ENCODE measurements at regions not wholly inside any gene's neighbourhood (a gene's known extent, or its start where the extent isn't known, plus 50 kb on each side); places are given as distances from the start of the nearest gene placed in this dataset.
A peak's percentile ranks its signal among the peaks of the same experiment; 100 is the strongest.

GRCh38 chr5:8848997-8849594 lies 696.8 kb downstream of the SEMA5A start:
- DNase-seq (ENCODE audit: low spot score), result peak; percentile 74

GRCh38 chr5:8851101-8851500 lies 694.8 kb downstream of the SEMA5A start:
- no peak for DNase-seq (ENCODE audit: low spot score)

GRCh38 chr5:8857051-8857450 lies 688.8 kb downstream of the SEMA5A start:
- DNase-seq (ENCODE audit: low spot score), result no peak

- DNase-seq (ENCODE audit: low spot score), result no peak
These were observed 684.1 kb downstream of the SEMA5A start for GRCh38 chr5:8861764-8862163.

GRCh38 chr5:8864053-8864452 lies 681.8 kb downstream of the SEMA5A start:
- DNase-seq (ENCODE audit: low spot score), result no peak

GRCh38 chr5:8865266-8865665 lies 680.6 kb downstream of the SEMA5A start:
- DNase-seq (ENCODE audit: low spot score), result no peak

- DNase-seq (ENCODE audit: low spot score), result no peak
These were observed 680.0 kb downstream of the SEMA5A start for GRCh38 chr5:8865686-8866374.

- no peak for DNase-seq (ENCODE audit: low spot score)
These were observed 677.6 kb downstream of the SEMA5A start for GRCh38 chr5:8868283-8868682.

- no peak for DNase-seq (ENCODE audit: low spot score)
These were observed 675.9 kb downstream of the SEMA5A start for GRCh38 chr5:8869932-8870331.

- DNase-seq (ENCODE audit: low spot score), result no peak
These were observed 675.4 kb downstream of the SEMA5A start for GRCh38 chr5:8870349-8870958.

GRCh38 chr5:8870959-8871355 lies 674.9 kb downstream of the SEMA5A start:
- no peak for DNase-seq (ENCODE audit: low spot score)

- no peak for DNase-seq (ENCODE audit: low spot score)
These were observed 674.4 kb downstream of the SEMA5A start for GRCh38 chr5:8871446-8871845.

GRCh38 chr5:8875722-8876121 lies 670.2 kb downstream of the SEMA5A start:
- DNase-seq (ENCODE audit: low spot score), result no peak

GRCh38 chr5:8879248-8879647 lies 666.6 kb downstream of the SEMA5A start:
- DNase-seq (ENCODE audit: low spot score), result no peak

GRCh38 chr5:8884029-8884428 lies 661.8 kb downstream of the SEMA5A start:
- no peak for DNase-seq (ENCODE audit: low spot score)

- no peak for DNase-seq (ENCODE audit: low spot score)
These were observed 652.9 kb downstream of the SEMA5A start for GRCh38 chr5:8892926-8893325.

GRCh38 chr5:8894031-8894430 lies 651.8 kb downstream of the SEMA5A start:
- no peak for DNase-seq (ENCODE audit: low spot score)

GRCh38 chr5:8895062-8895461 lies 650.8 kb downstream of the SEMA5A start:
- DNase-seq (ENCODE audit: low spot score), result no peak

- DNase-seq (ENCODE audit: low spot score), result no peak
These were observed 650.3 kb downstream of the SEMA5A start for GRCh38 chr5:8895599-8895998.

GRCh38 chr5:8897316-8897715 lies 648.6 kb downstream of the SEMA5A start:
- DNase-seq (ENCODE audit: low spot score), result no peak

GRCh38 chr5:8905021-8905420 lies 640.9 kb downstream of the SEMA5A start:
- no peak for DNase-seq (ENCODE audit: low spot score)

GRCh38 chr5:8906303-8906967 lies 639.4 kb downstream of the SEMA5A start:
- DNase-seq (ENCODE audit: low spot score), result peak; percentile 10

Data from AG08396 (cell line).